Cardiac muscle cell (in vitro differentiated cells and primary cell): ENCODE measurements at regions not wholly inside any gene's neighbourhood (a gene's known extent, or its start where the extent isn't known, plus 50 kb on each side); places are given as distances from the start of the nearest gene placed in this dataset.
A peak's percentile ranks its signal among the peaks of the same experiment; 100 is the strongest.
"Not testable (repeated sequence)": the region's sequence is repeated elsewhere in the genome, so short reads cannot be mapped to it uniquely, and the experiment has no call there.

ENCODE experiments used
- DNase-seq, 2 donors: peaks; one replicate each; pipeline versions ENCODE4 v3.0.0 to v3.0.0-alpha.2; 2010 to 2017; ENCODE audit warnings: low read depth in 1 of 2, low spot score in 1 of 2
- H3K27ac ChIP-seq: fragments of 200-600 bp; sonication (generic); 2 replicates; pipeline ENCODE4 v1.5.1; 2016
- H3K27me3 ChIP-seq: fragments of 200-600 bp; sonication (generic); 2 replicates; pipeline ENCODE4 v1.6.0; 2016; ENCODE audit warnings: control low read depth
- H3K36me3 ChIP-seq: fragments of 200-600 bp; sonication (generic); 2 replicates; pipeline ENCODE4 v1.5.1; 2016; ENCODE audit warnings: control low read depth
- H3K4me1 ChIP-seq: fragments of 200-600 bp; sonication (generic); 2 replicates; pipeline ENCODE4 v1.8.1; 2017; ENCODE audit warnings: low read depth, mild to moderate bottlenecking, mixed run types
- H3K4me3 ChIP-seq: fragments of 200-600 bp; sonication (generic); 2 replicates; pipeline ENCODE4 v1.5.1; 2016; ENCODE audit warnings: mild to moderate bottlenecking
- H3K9me3 ChIP-seq: fragments of 200-600 bp; sonication (generic); 2 replicates; pipeline ENCODE4 v1.5.1; 2017; ENCODE audit warnings: low read depth, mild to moderate bottlenecking, control low read depth
- CTCF ChIP-seq: IDR thresholded peaks from 2 replicates; pipeline ENCODE4 v1.5.1; 2012; ENCODE audit warnings: low read depth, mild to moderate bottlenecking, low read length

GRCh38 chr12:95380997-95381786, 92.8 kb upstream of the METAP2 start:
- H3K27ac ChIP-seq = no peak overlapping the region

GRCh38 chr12:95383920-95384319, 90.0 kb upstream of the METAP2 start:
- H3K36me3 ChIP-seq, H3K9me3 ChIP-seq, H3K4me1 ChIP-seq, H3K27ac ChIP-seq, H3K27me3 ChIP-seq, H3K4me3 ChIP-seq: not testable (repeated sequence)
- peak in 1 of 2 donors; percentile 58 for DNase-seq

More at GRCh38 chr12:95380997-95381786, 92.8 kb upstream of the METAP2 start:
- Histone ChIP-seq H3K36me3 (no peaks in the 10 kb centered on the region), H3K27me3 (no peaks in the 10 kb centered on the region), H3K9me3 (no peaks in the 10 kb centered on the region), H3K4me3 (no peak overlapping the region), H3K4me1 (no peaks in the 10 kb centered on the region)
- peak in 1 of 2 donors; percentile 50 for DNase-seq
- TF ChIP-seq CTCF = no peak

DNA sequence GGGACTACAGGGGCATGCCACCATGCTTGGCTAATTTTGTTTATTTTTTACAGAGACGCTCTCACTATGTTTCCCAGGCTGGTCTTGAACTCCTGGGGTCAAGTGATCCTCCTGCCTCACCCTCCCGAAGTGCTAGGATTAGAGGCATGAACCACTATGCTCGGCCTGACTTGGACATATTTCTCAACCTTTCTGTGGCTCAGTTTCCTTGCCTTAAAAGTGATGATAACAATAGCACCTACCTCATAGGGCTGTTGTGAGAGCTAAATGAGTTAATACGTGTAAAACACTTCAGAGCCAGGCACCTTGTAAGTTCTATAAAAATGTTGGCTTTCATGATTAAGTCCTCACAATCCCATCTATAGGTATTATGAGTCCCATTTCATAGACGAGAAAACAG, 89.2 kb upstream of the METAP2 start:
- no peaks in the 10 kb centered on the region for H3K4me1 ChIP-seq

GRCh38 chr12:95385246-95386035, 88.5 kb upstream of the METAP2 start:
- no peaks in the 10 kb centered on the region for H3K9me3 ChIP-seq
- no peaks in the 10 kb centered on the region for H3K36me3 ChIP-seq
- no peaks in the 10 kb centered on the region for H3K27me3 ChIP-seq
- DNase-seq = peak in 1 of 2 donors; percentile 84
- H3K4me3 ChIP-seq = no peak overlapping the region
- no peaks in the 10 kb centered on the region for H3K4me1 ChIP-seq
- no peak for TF ChIP-seq CTCF
- no peak overlapping the region for H3K27ac ChIP-seq

More for the DNA sequence above, 89.2 kb upstream of the METAP2 start:
- H3K27me3 ChIP-seq = no peaks in the 10 kb centered on the region
- TF ChIP-seq CTCF = no peak
- H3K36me3 ChIP-seq = no peaks in the 10 kb centered on the region
- H3K27ac ChIP-seq = no peak overlapping the region
- no peak overlapping the region for H3K4me3 ChIP-seq
- no peak for DNase-seq
- H3K9me3 ChIP-seq = no peaks in the 10 kb centered on the region

DNA sequence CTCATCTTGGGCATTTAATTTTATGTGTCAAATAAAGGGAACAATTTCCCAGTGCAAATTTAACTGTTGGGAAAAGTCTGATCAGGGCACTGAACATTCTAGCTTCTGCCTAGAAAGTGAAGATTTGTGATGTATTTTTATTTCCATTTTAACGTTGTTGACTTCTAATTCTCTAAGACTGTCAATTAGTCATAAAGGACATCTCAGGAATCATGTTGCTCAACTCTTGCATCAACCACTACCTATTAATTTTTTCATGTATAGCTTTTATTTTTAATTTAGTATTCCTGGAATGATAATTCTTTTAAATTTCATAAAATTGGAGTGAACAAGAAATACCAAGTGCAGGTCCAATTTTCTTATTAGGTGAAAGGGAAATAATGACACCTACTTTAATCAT, 87.9 kb upstream of the METAP2 start:
- DNase-seq = peak in 1 of 2 donors; percentile 22
- H3K27ac ChIP-seq = no peak overlapping the region

GRCh38 chr12:95388260-95388659, 85.7 kb upstream of the METAP2 start:
- H3K4me1 ChIP-seq, H3K27ac ChIP-seq, DNase-seq, H3K9me3 ChIP-seq, H3K4me3 ChIP-seq, H3K27me3 ChIP-seq, H3K36me3 ChIP-seq: not testable (repeated sequence)

More for the DNA sequence above, 87.9 kb upstream of the METAP2 start:
- Histone ChIP-seq H3K36me3 (no peaks in the 10 kb centered on the region), H3K9me3 (no peaks in the 10 kb centered on the region), H3K4me1 (no peaks in the 10 kb centered on the region), H3K27me3 (no peaks in the 10 kb centered on the region), H3K4me3 (no peak overlapping the region)
- no peak for TF ChIP-seq CTCF
